Right atrium auricular region (tissue), 2 donors: ENCODE measurements at regions not wholly inside any gene's neighbourhood (a gene's known extent, or its start where the extent isn't known, plus 50 kb on each side); places are given as distances from the start of the nearest gene placed in this dataset.
"Not testable (repeated sequence)": the region's sequence is repeated elsewhere in the genome, so short reads cannot be mapped to it uniquely, and the experiment has no call there.

ENCODE experiments used
- DNase-seq: peaks from one replicate; pipeline ENCODE4 v3.0.0-alpha.2; 2019; ENCODE audit warnings: low spot score
- H3K27ac ChIP-seq, 2 donors: fragments of 200-600 bp; sonication (generic); 1 replicate in 1 of 2; 2 replicates in 1 of 2; pipeline ENCODE4 v1.5.1; 2016 to 2019
- H3K27me3 ChIP-seq, 2 donors: fragments of 200-600 bp; sonication (generic); one replicate each; pipeline versions ENCODE4 v1.5.1 to v1.6.0; 2017 to 2019
- H3K36me3 ChIP-seq: fragments of 200-600 bp; sonication (generic); one replicate; pipeline ENCODE4 v1.5.1; 2016
- H3K4me1 ChIP-seq, 2 donors: fragments of 200-600 bp; sonication (generic); one replicate each; pipeline versions ENCODE4 v1.5.1 to v1.6.0; 2017 to 2019
- H3K4me3 ChIP-seq, 2 donors: fragments of 200-600 bp; sonication (generic); 1 replicate in 1 of 2; 2 replicates in 1 of 2; pipeline ENCODE4 v1.5.1; 2017 to 2019; ENCODE audit warnings: mild to moderate bottlenecking in 1 of 2, moderate library complexity in 1 of 2
- H3K9me3 ChIP-seq, 2 donors: fragments of 200-600 bp; sonication (generic); one replicate each; pipeline ENCODE4 v1.5.1; 2019
- CTCF ChIP-seq, 2 donors: fragments of 200-600 bp; sonication (generic); IDR thresholded peaks; one replicate each; pipeline ENCODE4 v1.5.1; 2019; ENCODE audit warnings: antibody characterized with exemption in 2 of 2

DNA sequence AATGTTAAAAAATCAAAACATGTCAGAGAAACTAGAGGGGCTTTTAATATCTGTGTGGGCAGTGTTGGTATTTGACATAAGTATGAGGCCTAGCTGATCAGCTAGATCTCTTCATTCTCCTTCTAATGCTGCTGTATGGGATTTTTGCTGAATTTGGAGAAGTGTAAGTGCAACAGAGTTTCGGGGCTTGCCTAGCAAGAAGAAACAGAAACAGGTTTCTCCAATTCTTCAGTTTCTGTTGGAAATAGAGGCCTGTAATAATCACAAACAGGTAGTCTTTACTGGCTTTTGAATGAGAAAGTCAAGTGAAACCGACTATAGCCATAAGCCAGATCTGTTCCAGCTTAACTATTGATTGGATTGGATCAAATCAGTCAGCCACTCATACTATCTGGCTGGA, 96.4 kb upstream of the PCLO start:
- Histone ChIP-seq H3K27ac (no peak overlapping the region), H3K27me3 (no peaks in the 10 kb centered on the region), H3K9me3 (no peaks in the 10 kb centered on the region), H3K36me3 (no peaks in the 10 kb centered on the region), H3K4me1 (no peaks in the 10 kb centered on the region), H3K4me3 (no peak overlapping the region)
- TF ChIP-seq CTCF (IDR thresholded peaks at IDR 0.05), result no peak
- DNase-seq, result no peak

DNA sequence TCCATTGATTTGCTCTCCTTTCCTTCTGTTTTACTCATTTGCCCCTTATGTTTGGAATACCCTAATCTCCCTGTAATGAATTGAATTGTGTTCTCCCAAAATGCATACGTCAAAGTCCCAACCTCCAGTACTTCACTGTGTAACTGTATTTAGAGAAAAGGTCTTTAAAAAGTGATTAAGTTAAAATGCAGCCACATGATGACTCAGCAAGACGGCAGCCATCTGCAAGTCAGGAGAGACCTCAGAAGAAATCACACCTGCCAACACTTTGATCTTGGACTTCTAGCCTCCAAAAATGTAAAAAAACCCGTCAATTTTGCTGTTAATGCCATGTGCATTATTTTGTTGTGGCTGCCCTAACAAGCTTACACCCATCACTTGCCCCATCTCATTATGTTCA, 85.3 kb upstream of the PCLO start:
- Histone ChIP-seq H3K27me3 (no peaks in the 10 kb centered on the region), H3K4me1 (no peaks in the 10 kb centered on the region), H3K27ac (no peak overlapping the region), H3K4me3 (no peak overlapping the region), H3K36me3 (no peaks in the 10 kb centered on the region), H3K9me3 (peaks cover 0 to 5% of the 10 kb centered on the region in 2 donors)
- no peak for DNase-seq
- no peak for TF ChIP-seq CTCF (IDR thresholded peaks at IDR 0.05)

DNA sequence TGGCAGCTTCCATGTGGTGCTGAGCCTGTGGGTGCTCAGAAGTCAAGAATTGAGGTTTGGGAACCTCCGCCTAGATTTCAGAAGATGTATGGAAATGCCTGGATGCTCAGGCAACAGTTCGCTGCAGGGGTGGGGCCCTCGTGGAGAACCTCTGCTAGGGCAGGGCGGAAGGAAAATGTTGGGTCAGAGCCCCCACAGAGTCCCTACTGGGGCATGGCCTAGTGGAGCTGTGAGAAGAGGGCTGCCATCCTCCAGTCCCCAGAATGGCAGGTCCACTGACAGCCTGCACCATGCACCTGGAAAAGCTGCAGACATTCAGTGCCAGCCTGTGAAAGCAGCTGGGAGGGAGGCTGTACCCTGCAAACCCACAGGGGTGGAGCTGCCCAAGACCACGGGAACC, 56.5 kb upstream of the PCLO start:
- H3K4me3 ChIP-seq, H3K27ac ChIP-seq, H3K4me1 ChIP-seq, H3K36me3 ChIP-seq, H3K9me3 ChIP-seq, DNase-seq, H3K27me3 ChIP-seq: not testable (repeated sequence)

GRCh38 chr7:83212883-83213282, 50.2 kb upstream of the PCLO start:
- Histone ChIP-seq H3K27me3 (no peaks in the 10 kb centered on the region), H3K36me3 (no peaks in the 10 kb centered on the region)
- no peak for DNase-seq

More at GRCh38 chr7:83212883-83213282, 50.2 kb upstream of the PCLO start:
- Histone ChIP-seq H3K4me1 (no peaks in the 10 kb centered on the region), H3K9me3 (no peaks in the 10 kb centered on the region), H3K4me3 (no peak overlapping the region), H3K27ac (no peak overlapping the region)
- no peak for TF ChIP-seq CTCF (IDR thresholded peaks at IDR 0.05)
